Testis (tissue), 2 donors: ENCODE measurements at regions not wholly inside any gene's neighbourhood (a gene's known extent, or its start where the extent isn't known, plus 50 kb on each side); places are given as distances from the start of the nearest gene placed in this dataset.

Experiments
- DNase-seq: peaks from one replicate; pipeline ENCODE4 v3.0.0-alpha.2; 2019
- H3K27ac ChIP-seq, 2 donors: fragments of 200-600 bp; sonication (generic); one replicate each; pipeline ENCODE4 v1.5.1; 2019
- H3K27me3 ChIP-seq: fragments of 200-600 bp; sonication (generic); one replicate; pipeline ENCODE4 v1.5.1; 2019
- H3K36me3 ChIP-seq: fragments of 200-600 bp; sonication (generic); one replicate; pipeline ENCODE4 v1.5.1; 2017; ENCODE audit warnings: low read depth; ENCODE audit errors: missing control alignments
- H3K4me1 ChIP-seq: fragments of 200-600 bp; sonication (generic); one replicate; pipeline ENCODE4 v1.5.1; 2019
- H3K4me3 ChIP-seq, 2 donors: fragments of 200-600 bp; sonication (generic); one replicate each; pipeline ENCODE4 v1.5.1; 2017 to 2019
- H3K9me3 ChIP-seq: fragments of 200-600 bp; sonication (generic); one replicate; pipeline ENCODE4 v1.5.1; 2017
- CTCF ChIP-seq, 3 experiments: fragments of 450-650 bp in 2 of 3; fragments of 200-600 bp in 1 of 3; sonication (generic) in 1 of 3; IDR thresholded peaks; one replicate each; pipeline ENCODE4 v1.5.1; 2016 to 2019; ENCODE audit warnings: antibody characterized with exemption in 3 of 3, mild to moderate bottlenecking in 2 of 3, moderate library complexity in 1 of 3
- POLR2A ChIP-seq: fragments of 450-650 bp; IDR thresholded peaks from one replicate; pipeline ENCODE4 v1.6.1; 2017; ENCODE audit warnings: antibody characterized with exemption, mild to moderate bottlenecking, moderate library complexity
- WGBS, 2 donors: methylation state at CpG; one replicate each; pipeline ENCODE4 v1.1.5; 2018; 5-methylcytosine and 5-hydroxymethylcytosine counted together
- intact Hi-C: fragments of 100-400 bp; cut with DNase I; formaldehyde crosslinking; loops from one replicate; pipeline ENCODE4 v1.15.1; 2023; ENCODE audit warnings: low total_unique reads

- Histone ChIP-seq H3K36me3 (no peaks in the 10 kb centered on the region), H3K4me3 (no peak overlapping the region), H3K27me3 (no peaks in the 10 kb centered on the region), H3K4me1 (no peaks in the 10 kb centered on the region), H3K27ac (no peak overlapping the region), H3K9me3 (no peaks in the 10 kb centered on the region)
- intact Hi-C loops: no loop called here
- 48 to 64% methylated on average over 1 of the region's 1 CpG for WGBS, 2 donors
- DNase-seq: no peak
- no peak for TF ChIP-seq POLR2A
- TF ChIP-seq CTCF (IDR thresholded peaks at IDR 0.05): no peak
Observed at GRCh38 chr18:64402636-64403035, 253.7 kb upstream of the LINC00305 start.

GRCh38 chr18:64401268-64402060 lies 252.6 kb upstream of the LINC00305 start:
- DNase-seq: no peak

GRCh38 chr18:64399566-64399965 lies 250.7 kb upstream of the LINC00305 start:
- Histone ChIP-seq H3K9me3 (no peaks in the 10 kb centered on the region), H3K27me3 (no peaks in the 10 kb centered on the region), H3K4me1 (no peaks in the 10 kb centered on the region), H3K4me3 (no peak overlapping the region), H3K27ac (no peak overlapping the region), H3K36me3 (no peaks in the 10 kb centered on the region)
- TF ChIP-seq POLR2A (no peak), CTCF (IDR thresholded peaks at IDR 0.05) (no peak)
- DNase-seq: no peak
- 85 to 86% methylated on average over 3 of the region's 3 CpGs for WGBS, 2 donors
- intact Hi-C loops: no loop called here

More at GRCh38 chr18:64401268-64402060, 252.6 kb upstream of the LINC00305 start:
- Histone ChIP-seq H3K4me1 (no peaks in the 10 kb centered on the region), H3K27ac (no peak overlapping the region), H3K4me3 (no peak overlapping the region), H3K36me3 (no peaks in the 10 kb centered on the region), H3K9me3 (no peaks in the 10 kb centered on the region), H3K27me3 (no peaks in the 10 kb centered on the region)
- no peak for TF ChIP-seq POLR2A
- no peak for TF ChIP-seq CTCF (IDR thresholded peaks at IDR 0.05)
- 68 to 73% methylated on average over 1 of the region's 1 CpG for WGBS, 2 donors
- intact Hi-C loops: no loop called here

- 81 to 93% methylated on average over 1 of the region's 1 CpG for WGBS, 2 donors
- no peaks in the 10 kb centered on the region for H3K27me3 ChIP-seq
- H3K27ac ChIP-seq: no peak overlapping the region
- no peak overlapping the region for H3K4me3 ChIP-seq
- TF ChIP-seq CTCF (IDR thresholded peaks at IDR 0.05) (no peak), POLR2A (no peak)
- DNase-seq: no peak
- no peaks in the 10 kb centered on the region for H3K4me1 ChIP-seq
- H3K36me3 ChIP-seq: no peaks in the 10 kb centered on the region
- no peaks in the 10 kb centered on the region for H3K9me3 ChIP-seq
- intact Hi-C loops: no loop called here
Observed at GRCh38 chr18:64398320-64398719, 249.4 kb upstream of the LINC00305 start.

GRCh38 chr18:64392202-64392601 lies 243.3 kb upstream of the LINC00305 start:
- Histone ChIP-seq H3K27me3 (no peaks in the 10 kb centered on the region), H3K27ac (no peak overlapping the region), H3K4me3 (no peak overlapping the region), H3K36me3 (no peaks in the 10 kb centered on the region), H3K4me1 (no peaks in the 10 kb centered on the region), H3K9me3 (no peaks in the 10 kb centered on the region)
- WGBS, 2 donors: 38 to 46% methylated on average over 1 of the region's 1 CpG
- intact Hi-C loops: no loop called here
- no peak for DNase-seq
- TF ChIP-seq POLR2A (no peak), CTCF (IDR thresholded peaks at IDR 0.05) (no peak)
